ENCODE measurements at regions not wholly inside any gene's neighbourhood (a gene's known extent, or its start where the extent isn't known, plus 50 kb on each side); places are given as distances from the start of the nearest gene placed in this dataset.

- Histone ChIP-seq H3K4me3 (no peak overlapping the region), H3K4me1 (ENCODE audit: insufficient read depth) (no peaks in the 10 kb centered on the region), H3K27ac (no peak overlapping the region), H3K9me3 (no peaks in the 10 kb centered on the region), H3K36me3 (no peaks in the 10 kb centered on the region), H3K27me3 (no peaks in the 10 kb centered on the region)
- 34 to 45% (median 38%) methylated on average over 1 of the region's 1 CpG for WGBS, 3 donors
- no peak for DNase-seq
- TF ChIP-seq EP300 (IDR thresholded peaks at IDR 0.05): no peak
- no peak for TF ChIP-seq CTCF (IDR thresholded peaks at IDR 0.05)
- no peak for TF ChIP-seq POLR2A (IDR thresholded peaks at IDR 0.05)
- intact Hi-C loops (cut with DNase I): loop anchor here in 1 of 4 donors (5.0 kb wide), 1 partner anchor 42 kb away; no protein-coding TSS in a partner anchor
These were observed 1923.8 kb upstream of the CELF4 start for GRCh38 chr18:39489431-39489830.

GRCh38 chr18:39487932-39488331 lies 1922.3 kb upstream of the CELF4 start:
- Histone ChIP-seq H3K4me3 (no peak overlapping the region), H3K27ac (no peak overlapping the region), H3K4me1 (ENCODE audit: insufficient read depth) (no peaks in the 10 kb centered on the region), H3K36me3 (no peaks in the 10 kb centered on the region), H3K27me3 (no peaks in the 10 kb centered on the region), H3K9me3 (no peaks in the 10 kb centered on the region)
- 54 to 65% (median 54%) methylated on average over 3 of the region's 3 CpGs for WGBS, 3 donors
- intact Hi-C loops (cut with DNase I): loop anchor here in 1 of 4 donors (5.0 kb wide), 1 partner anchor 41 kb away; no protein-coding TSS in a partner anchor
- no peak for DNase-seq
- no peak for TF ChIP-seq POLR2A (IDR thresholded peaks at IDR 0.05)
- no peak for TF ChIP-seq EP300 (IDR thresholded peaks at IDR 0.05)
- no peak for TF ChIP-seq CTCF (IDR thresholded peaks at IDR 0.05)

GRCh38 chr18:39486268-39486667 lies 1920.7 kb upstream of the CELF4 start:
- intact Hi-C loops (cut with DNase I): loop anchor here in 1 of 4 donors (5.0 kb wide), 1 partner anchor 39 kb away; no protein-coding TSS in a partner anchor
- no peak for DNase-seq

GRCh38 chr18:39485696-39486095 lies 1920.1 kb upstream of the CELF4 start:
- Histone ChIP-seq H3K4me3 (no peak overlapping the region), H3K36me3 (no peaks in the 10 kb centered on the region), H3K27me3 (no peaks in the 10 kb centered on the region), H3K27ac (no peak overlapping the region), H3K4me1 (ENCODE audit: insufficient read depth) (no peaks in the 10 kb centered on the region), H3K9me3 (no peaks in the 10 kb centered on the region)
- no peak for TF ChIP-seq CTCF (IDR thresholded peaks at IDR 0.05)
- no peak for TF ChIP-seq POLR2A (IDR thresholded peaks at IDR 0.05)
- no peak for TF ChIP-seq EP300 (IDR thresholded peaks at IDR 0.05)
- DNase-seq: no peak
- 0 to 41% (median 0%) methylated on average over 1 of the region's 1 CpG for WGBS, 3 donors
- intact Hi-C loops (cut with DNase I): loop anchor here in 1 of 4 donors (5.0 kb wide), 1 partner anchor 38 kb away; no protein-coding TSS in a partner anchor

More at GRCh38 chr18:39486268-39486667, 1920.7 kb upstream of the CELF4 start:
- H3K27me3 ChIP-seq: no peaks in the 10 kb centered on the region
- 81 to 87% (median 86%) methylated on average over 3 of the region's 3 CpGs for WGBS, 3 donors
- H3K4me1 ChIP-seq (ENCODE audit: insufficient read depth): no peaks in the 10 kb centered on the region
- no peak overlapping the region for H3K4me3 ChIP-seq
- H3K9me3 ChIP-seq: no peaks in the 10 kb centered on the region
- H3K27ac ChIP-seq: no peak overlapping the region
- no peaks in the 10 kb centered on the region for H3K36me3 ChIP-seq
- TF ChIP-seq EP300 (IDR thresholded peaks at IDR 0.05) (no peak), CTCF (IDR thresholded peaks at IDR 0.05) (no peak), POLR2A (IDR thresholded peaks at IDR 0.05) (no peak)

Data from ovary (tissue), 7 donors.